HG03103 (cell line): ENCODE measurements at regions not wholly inside any gene's neighbourhood (a gene's known extent, or its start where the extent isn't known, plus 50 kb on each side); places are given as distances from the start of the nearest gene placed in this dataset.
"Not testable (repeated sequence)": the region's sequence is repeated elsewhere in the genome, so short reads cannot be mapped to it uniquely, and the experiment has no call there.

Experiments used
- ATAC-seq: cut with Tn5 transposase; IDR thresholded peaks from one replicate; pipeline ENCODE4 v1.9.1; 2021; ENCODE audit warnings: low read depth; ENCODE audit not compliant: unreplicated experiment

DNA sequence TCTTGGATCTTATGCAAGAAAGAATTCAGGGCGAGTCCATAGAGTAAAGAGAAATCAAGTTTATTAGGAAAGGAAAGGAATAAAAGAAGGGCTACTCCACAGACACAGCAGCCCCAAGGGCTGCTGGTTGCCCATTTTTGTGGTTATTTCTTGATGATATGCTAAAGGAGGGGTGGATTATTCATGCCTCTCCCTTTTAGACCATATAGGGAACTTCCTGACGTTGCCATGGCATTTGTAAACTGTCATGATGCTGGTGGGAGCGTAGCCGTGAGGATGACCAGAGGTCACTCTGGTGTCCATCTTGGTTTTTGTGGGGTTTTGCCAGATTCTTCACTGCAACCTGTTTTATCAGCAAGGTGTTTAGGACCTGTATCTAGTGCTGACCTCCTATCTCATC is 115.4 kb upstream of the CARD11 start:
- ATAC-seq, result no peak

DNA sequence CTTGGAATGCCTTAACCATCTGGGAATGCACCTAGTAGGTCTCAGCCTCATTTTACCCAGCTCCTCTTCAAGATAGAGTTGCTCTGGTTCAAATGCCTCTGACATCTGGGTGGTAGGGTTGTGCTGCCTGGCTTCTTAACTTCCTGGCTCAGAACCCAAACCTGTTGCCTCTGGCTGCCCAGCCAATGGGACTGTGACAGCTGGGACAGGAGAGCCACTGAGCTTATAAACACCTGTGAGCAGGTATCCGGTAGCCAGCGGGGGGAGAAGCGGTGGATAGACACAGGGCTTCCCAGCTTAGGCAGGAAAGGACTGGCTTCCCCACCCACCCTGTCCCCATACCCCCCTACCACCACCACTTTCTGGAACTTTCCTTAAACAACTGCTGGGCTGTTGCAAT is 115.8 kb upstream of the CARD11 start:
- ATAC-seq, result no peak

DNA sequence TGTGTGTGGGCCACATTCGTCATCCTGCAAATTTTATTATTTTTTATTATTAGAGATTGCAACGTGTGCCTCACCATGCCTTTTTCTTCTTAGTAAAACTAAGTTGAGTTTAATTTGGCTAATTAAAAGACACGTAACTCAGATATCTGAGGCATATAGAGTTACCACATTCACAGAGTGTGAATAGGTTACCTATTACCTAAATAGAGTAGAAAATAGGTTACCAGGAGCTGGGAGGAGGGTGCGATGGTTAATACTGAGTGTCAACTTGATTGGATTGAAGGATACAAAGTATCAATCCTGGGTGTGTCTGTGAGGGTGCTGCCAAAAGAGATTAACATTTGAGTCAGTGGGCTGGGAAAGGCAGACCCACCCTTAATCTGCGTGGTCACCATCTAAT is 116.3 kb upstream of the CARD11 start:
- ATAC-seq, result not testable (repeated sequence)

DNA sequence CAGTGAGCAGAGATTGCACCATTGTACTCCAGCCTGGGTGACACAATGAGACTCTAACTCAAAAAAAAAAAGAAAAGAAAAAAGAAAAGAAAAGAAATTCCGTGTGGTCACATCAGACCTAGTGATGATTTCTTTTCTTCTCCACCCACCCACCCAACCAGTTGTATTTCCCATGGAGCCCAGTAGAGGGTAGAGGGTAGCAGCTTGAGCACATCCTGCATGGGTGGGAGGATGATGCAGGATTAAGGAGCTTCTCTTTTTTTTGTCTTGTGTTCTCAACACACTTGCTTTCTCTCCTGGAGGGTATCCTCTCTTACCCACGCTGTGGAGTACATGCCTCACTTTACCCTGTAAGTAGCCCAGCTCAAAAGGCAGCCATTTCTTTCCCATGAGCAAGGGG is 118.6 kb upstream of the CARD11 start:
- ATAC-seq, result no peak

DNA sequence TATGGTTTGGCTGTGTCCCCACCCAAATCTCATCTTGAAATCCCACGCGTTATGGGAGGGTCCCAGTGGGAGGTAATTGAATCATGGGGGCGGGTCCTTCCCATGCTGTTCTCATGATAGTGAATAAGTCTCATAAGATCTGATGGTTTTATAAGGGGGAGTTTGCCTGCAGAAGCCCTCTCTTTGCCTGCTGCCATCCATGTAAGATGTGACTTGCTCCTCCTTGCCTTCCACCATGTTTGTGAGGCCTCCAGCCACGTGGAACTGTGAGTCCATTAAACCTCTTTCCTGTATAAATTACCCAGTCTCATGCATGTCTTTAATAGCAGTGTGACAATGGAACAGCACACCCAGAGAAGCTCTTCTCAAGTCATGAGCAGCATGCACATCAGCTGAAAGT is 119.1 kb upstream of the CARD11 start:
- not testable (repeated sequence) for ATAC-seq

DNA sequence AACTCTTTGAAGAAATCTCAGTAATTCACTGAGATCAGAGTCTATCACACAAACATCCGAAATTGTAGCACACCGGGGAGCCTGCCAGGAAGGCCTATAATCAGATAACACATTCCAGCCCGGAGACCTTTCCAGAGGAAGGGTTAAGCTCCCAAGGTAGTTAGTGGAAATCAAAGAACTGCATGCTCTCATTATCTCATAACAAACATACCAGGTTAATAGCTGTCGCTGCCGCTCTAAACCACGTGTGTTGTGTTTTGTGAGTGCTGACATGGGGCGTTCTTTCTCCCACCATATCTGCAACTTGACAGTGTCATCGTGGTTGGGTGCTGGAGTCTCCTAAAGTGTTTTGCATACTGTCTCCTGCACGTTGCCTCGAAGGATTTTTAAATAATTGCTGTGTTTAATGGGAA is 120.7 kb upstream of the CARD11 start:
- ATAC-seq, result no peak

DNA sequence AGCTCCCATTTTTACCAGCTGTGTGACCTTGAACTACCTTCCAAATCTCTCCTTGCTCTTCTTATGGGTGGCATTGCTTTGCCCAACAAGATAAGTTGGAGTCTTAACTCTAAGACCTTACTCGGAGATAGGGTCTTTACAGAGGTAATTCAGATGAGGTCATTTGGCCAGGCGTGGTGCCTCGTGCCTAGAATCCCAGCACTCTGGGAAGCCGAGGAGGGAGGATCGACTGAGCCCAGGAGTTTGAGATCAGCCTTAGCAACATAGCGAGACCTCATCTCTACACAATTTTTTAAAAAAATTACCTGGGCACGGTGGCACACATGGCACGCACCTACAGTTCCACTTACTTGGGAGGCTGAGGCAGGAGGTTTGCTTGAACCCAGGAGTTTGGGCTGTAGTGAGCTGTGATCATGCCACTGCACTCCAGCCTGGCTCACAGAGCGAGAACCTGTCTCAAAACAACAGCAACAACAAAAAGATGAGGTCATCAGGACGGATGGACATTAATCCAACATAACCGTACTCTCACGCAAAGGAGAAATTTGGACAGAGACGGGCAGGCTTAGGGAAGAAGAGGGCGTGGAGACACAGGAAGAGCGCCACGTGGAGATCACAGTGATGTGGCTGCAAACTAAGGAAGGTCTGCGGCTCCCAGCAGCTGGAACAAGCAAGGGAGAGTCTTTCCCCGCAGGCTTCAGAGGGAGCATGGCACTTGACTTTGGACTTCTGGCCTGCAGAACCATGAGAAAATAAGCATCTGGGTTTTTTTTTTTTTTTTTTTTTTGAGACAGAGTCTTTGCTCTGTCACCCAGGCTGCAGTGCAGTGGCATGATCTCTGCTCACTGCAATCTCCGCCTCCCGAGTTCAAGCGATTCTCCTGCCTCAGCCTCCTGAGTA is 122.3 kb upstream of the CARD11 start:
- no peak for ATAC-seq

DNA sequence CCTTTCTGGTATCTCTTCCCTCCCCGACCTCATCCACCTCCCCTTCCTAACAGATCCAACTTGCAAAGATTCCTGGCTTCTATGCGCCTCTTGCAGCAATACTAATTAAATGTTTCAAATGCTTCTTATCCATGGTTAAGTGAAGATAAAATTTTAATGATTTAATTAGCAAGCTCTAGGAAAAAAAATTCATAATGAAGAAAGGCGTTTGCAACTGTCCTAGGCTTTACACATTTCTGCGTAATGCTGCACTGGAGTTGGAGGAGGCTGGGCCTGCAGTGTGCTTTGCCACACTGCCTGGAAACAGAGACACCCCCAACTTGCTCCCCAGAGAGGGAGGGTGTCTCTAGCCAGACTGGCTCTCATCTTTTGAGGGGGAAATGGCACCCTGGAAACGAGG is 123.9 kb upstream of the CARD11 start:
- ATAC-seq, result no peak

DNA sequence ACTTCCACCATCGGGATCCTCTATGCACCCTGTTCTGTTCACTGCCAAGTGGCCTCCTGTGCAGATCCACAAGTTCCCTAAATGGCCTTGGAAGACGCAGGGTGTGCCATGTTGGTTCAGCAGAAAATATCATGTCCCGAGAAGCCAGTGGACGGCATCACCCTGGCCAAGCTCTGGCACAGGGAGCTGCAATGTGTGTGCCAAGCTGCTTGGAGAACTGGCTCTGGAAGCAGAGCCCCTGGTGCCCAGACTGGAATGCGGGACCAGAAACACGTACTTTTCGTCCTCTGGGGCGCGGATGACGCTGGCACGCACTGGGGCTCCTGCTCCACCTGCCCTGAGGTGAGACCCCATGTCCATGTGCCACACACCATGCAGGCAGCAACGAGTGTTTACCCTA is 124.7 kb upstream of the CARD11 start:
- no peak for ATAC-seq

DNA sequence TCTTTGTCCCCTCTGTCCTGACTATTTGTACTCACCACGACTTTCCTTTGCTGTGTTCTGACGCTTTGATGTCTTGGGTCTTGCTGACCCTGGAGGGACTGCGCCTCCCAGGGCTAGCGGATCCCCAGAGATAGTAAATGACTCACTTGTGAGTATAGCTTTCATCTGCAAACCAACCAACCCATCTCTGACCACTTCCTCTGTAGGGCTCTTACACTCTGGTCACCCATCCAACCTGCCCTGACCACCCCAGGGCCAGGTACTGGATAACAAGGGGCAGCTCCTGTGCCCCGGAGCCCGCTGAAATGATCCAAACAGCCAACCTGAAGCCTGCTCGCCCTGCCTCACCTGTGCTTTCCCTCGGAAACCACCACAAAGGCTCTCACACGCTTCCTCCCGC is 125.2 kb upstream of the CARD11 start:
- ATAC-seq, result no peak

DNA sequence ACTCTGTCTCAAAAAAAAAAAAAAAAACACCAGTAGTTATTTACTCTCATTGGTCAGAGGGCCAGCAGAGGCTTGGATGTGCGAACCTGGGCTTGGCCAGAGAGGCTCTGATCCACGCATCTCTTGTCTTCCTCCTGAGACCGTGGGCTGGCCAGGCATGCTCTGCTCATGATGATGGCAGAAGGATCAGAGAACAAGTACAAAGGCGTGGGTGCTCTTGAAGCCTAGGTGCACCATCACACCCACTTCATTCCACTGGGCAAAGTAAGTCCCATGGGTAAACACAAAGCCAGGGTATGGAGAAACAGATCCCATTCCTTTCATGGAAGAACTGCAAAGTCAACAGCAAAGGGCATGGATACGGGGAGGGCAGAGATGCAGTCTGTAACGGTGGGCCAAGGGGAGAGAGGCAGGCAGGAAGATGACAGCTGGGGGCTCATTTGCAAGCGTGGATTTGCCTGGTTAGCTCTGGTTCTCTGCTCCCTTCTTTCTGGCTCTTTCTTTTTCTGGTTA is 128.2 kb upstream of the SDK1 start:
- ATAC-seq, result no peak

DNA sequence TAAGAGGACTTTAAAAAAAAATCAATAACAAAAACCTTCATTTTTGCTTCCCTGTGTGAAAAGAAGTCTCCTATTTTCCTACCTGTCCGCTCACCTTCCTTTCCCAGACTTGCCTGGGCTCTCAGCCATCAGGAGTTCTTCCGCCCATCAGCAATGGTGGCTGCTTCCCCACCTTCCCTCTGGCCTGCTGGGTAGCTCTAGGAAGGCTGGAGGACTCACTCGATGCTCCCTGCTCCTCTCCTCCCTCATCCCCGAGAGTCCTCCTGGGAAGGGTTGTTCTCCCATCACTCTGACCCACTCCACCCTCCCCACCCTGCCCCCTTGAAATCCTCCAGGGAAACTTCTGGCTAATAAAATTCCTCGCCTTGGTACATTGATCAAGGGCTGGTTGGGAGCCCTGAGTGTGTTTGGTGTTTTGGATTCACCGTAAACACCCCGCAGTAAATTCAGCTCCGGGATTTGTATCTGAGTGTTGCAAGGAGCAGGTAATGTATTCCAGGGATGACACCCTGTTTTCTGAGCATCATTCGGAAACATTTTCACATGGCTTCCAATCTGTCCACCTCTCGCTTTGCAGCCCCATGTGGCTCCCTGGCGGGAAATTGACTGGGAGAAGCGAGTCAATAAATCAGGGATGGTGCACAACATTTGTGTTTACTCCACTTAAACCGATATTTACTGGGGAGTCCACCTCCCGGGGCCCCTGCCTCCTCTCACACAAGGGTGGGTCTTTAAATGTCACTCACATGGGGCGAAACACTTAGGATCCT is 126.4 kb upstream of the SDK1 start:
- no peak for ATAC-seq

DNA sequence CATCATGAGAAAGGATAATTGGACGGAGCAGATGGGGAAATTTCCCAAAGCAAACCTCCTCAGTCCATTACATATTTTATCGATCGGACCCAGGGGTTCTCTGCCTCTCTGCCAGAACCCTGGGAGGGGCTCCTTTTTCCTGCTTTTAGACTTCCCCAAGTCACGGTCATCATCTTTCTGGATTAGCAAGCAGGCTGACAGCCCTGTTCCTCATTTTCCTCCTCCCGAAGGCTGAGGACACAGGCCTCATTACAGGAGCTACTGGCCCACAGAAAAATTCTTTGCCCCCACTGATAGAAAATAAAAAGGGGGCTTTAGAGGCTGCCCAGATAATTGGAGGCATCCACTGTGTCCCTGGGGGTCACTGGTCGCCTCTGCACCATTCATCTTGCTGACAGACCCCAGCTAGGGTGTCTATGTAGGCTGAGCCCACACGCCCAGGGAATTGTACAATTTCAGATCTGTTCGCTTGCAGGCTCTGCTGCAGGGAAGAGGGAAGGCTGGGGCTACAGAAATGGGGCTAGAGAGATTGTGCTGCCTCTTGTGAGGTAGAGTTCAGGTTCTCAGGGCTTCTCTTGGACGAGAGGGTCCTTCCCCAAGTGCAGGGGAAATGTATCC is 125.7 kb upstream of the SDK1 start:
- no peak for ATAC-seq

DNA sequence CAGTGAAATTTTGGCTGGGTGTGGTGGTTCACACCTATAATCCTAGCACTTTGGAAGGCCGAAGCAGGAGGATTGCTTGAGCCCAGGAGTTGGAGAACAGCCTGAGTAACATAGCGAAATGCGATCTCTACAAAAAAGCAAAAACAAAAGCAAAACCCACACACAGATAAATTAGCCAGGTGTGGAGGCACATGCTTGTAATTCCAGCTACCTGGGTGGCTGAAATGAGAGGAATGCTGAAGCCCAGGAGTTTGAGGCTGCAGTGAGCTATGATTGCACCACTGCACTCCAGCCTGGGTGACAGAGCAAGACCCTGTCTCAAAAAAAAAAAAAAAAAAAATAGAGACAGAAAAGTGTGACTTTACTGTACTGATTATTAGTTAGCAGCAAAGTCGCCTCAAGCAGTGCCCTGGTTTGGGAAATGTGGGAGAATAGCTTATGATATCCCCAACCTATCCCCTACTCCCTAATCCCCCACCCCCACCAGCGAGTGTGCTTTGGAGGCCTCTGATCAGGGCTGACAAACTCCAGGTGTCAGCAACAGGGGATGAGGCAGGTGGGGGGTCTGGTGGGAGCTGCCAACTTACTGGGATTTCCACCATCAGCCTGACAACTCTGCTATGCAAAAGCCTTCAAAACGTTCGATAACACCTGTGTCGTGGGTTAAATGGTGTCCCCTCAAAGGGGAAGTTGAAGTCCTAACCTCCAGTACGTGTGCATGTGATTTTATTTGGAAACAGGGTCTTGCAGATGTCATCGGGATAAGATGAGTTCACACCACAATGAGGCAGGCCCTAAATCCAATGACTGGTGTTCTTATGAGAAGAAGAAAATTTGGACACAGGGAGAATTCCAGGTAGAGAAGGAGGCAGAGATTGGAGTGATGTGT is 124.7 kb upstream of the SDK1 start:
- no peak for ATAC-seq

DNA sequence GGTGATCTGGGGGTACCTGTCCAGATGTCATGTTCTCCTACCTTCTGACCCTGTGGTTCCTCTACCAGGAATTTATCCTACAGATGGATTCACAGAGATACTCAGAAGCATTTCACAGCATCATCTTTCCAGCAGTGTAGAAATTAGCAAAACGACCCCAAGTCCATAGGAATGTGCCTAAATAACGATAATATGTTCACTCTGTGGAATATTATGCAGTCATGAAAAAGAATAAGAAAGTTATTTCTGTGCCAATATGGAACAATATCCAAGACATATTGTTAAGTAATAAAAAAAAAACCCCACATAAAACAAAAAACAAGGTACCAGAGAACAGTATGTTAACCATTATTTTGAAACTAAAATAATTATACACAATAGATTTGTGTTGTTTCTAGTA is 123.8 kb upstream of the SDK1 start:
- ATAC-seq, result no peak

DNA sequence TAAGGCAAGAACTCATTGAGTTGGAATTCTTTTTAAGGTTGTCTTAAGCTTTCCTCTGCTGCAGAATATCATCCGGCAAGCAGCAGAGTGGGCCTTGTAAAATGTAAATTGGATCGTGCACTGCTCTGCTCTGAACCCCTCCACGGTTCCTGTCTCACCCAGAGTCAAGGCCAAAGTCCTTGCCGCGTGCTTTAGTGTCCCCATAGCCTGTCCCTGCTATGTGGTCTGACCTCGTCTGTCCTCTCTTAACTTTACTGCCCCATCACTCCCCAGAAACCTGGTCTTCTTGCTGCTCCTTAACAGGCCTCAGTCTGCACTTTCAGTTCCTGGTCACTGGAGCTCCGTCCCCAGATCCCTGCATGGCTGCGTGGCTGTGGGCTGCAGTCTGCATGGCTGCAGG is 121.6 kb upstream of the SDK1 start:
- no peak for ATAC-seq

DNA sequence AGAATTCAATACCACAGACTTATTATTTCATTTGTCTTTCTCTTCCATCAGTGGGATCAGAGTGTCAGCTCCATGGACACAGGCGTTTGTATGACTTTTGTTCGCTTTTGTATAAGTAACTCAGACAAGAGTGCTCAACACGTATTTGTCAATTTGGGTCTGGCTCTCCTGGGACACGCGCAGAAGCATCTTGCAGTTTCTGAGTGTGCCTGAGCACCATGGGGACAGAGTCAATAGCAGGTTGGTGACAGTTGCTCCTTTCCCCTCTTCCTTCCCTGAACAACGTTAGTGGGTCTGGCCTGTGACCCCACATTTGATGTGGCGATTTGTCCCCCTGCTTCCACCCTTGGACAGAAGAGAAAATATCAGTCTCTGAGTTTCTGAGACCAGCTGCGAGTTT is 120.4 kb upstream of the SDK1 start:
- no peak for ATAC-seq

DNA sequence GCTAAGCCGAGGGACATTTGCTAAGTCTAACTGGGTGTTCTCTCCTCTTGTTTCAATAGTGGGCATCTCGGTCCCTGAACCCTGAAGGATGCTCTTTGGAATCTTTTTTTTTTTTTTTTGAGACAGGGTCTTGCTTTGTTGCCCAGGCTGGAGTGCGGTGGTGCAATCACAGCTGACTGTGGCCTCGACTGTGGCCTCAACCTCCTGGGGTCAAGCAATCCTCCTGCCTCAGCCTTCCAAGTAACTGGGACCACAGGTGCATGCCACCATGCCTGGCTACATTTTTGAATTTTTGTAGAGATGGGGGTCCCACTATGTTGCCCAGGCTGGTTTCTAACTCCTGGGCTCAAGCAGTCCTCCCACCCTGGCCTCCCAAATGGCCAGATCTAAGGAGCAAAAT is 119.0 kb upstream of the SDK1 start:
- not testable (repeated sequence) for ATAC-seq

DNA sequence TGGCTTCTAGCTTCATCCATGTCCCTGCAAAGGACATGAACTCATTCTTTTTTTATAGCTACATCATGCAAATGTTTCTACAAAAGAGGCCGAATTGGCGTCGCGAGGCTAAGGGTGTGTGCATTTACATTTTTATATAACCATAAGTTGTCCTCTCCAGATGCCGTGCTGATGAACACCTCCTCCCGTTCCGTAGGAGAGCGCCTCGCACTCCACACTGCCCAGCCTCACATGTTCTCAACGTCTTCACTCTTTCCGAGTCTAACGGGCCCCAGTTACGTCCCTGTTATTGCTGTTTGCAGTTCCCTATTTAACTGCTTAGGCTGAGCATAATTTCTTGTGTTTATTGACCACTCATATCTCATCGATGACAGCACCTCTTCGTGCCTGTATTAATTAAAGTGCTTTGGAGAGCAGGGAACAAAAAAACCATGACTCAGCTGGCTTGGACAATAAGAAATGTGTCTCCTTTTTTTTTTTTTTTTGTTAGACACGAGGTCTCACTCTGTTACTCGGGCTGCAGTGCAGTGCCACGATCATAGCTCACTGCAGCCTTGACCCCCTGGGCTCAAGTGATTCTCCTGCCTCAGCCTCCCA is 113.5 kb upstream of the SDK1 start:
- ATAC-seq, result no peak

DNA sequence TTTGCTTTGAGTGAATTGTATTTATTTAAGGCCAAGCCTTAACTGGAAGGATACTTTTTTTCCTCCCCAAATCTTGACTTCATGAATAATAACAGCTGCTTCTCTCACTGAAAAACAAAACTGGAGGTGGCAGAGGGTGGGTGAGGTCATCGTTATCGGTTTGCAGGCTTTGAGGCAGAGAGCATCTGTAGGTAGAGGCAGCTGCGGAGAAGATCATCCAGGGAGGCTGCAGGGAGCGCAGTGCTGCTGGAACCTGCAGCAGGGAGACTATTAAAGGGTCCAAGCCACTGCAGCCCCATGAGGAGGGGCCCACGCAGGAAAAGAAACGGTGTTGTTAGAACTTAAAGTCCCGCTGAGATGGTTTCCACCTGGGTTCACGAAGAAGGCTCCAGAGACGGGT is 112.1 kb upstream of the SDK1 start:
- ATAC-seq, result no peak
